Pancreas (tissue), 10 donors: ENCODE measurements at regions not wholly inside any gene's neighbourhood (a gene's known extent, or its start where the extent isn't known, plus 50 kb on each side); places are given as distances from the start of the nearest gene placed in this dataset.

ENCODE experiments used
- ATAC-seq, 4 donors: fragments of 200-7000 bp; cut with Tn5 transposase; one replicate each; pipeline versions ENCODE4 v1.8.0 to v1.9.1; 2020; ENCODE audit warnings: mild to moderate bottlenecking in 4 of 4, moderate library complexity in 4 of 4
- DNase-seq, 6 donors: peaks; one replicate each; pipeline ENCODE4 v3.0.0-alpha.2; 2020
- FAIRE-seq: peaks from 2 replicates; lab custom pipeline; 2012; peaks lifted over from hg19 to GRCh38; lab: Jason Lieb, UNC
- H3K27ac ChIP-seq, 4 donors: fragments of 200-600 bp; sonication (generic); 1 replicate in 3 of 4; 2 replicates in 1 of 4; pipeline versions ENCODE4 v1.5.0 to v1.8.0; 2020
- H3K27me3 ChIP-seq, 4 donors: fragments of 200-600 bp; one replicate each; pipeline ENCODE4 v1.8.0; 2021
- H3K36me3 ChIP-seq, 3 donors: fragments of 200-600 bp; sonication (generic) in 1 of 3; one replicate each; pipeline versions ENCODE4 v1.5.0 to v1.8.0; 2020 to 2021
- H3K4me1 ChIP-seq, 3 donors: fragments of 200-600 bp; one replicate each; pipeline ENCODE4 v1.8.0; 2021
- H3K4me3 ChIP-seq, 4 donors: fragments of 200-600 bp; sonication (generic) in 2 of 4; one replicate each; pipeline versions ENCODE4 v1.5.0 to v1.8.0; 2020 to 2021
- H3K9me3 ChIP-seq, 4 donors: fragments of 200-600 bp; one replicate each; pipeline ENCODE4 v1.8.0; 2021
- CTCF ChIP-seq, 4 donors: fragments of 200-600 bp; sonication (generic) in 3 of 4; IDR thresholded peaks; one replicate each; pipeline versions ENCODE4 v1.5.0 to v1.8.0; 2021; ENCODE audit warnings: antibody characterized with exemption in 4 of 4
- WGBS, 2 donors: extraction: QIAGEN DNeasy Blood & Tissue Kit; methylation state at CpG; one replicate each; pipeline ENCODE4 v1.1.7; 2013; 5-methylcytosine and 5-hydroxymethylcytosine counted together
- intact Hi-C, 3 donors: fragments of 100-400 bp; cut with DNase I; formaldehyde crosslinking; loops; one replicate each; pipeline versions ENCODE4 v1.11.1 to v1.14.2; 2022
- donor health status: healthy with polysubstance abuse.
- donor health status: DM: no; HTN: no; CAD: no; lungs with moderate emphysema.
- donor health status: DM: no; HTN: no; CAD: no.
- donor health status: control.
- donor health status: control.
- donor health status: Bipolar disorder and iron deficiency.
- donor health status: DM: yes; HTN: yes; CAD: no.
- donor health status: DM: no; HTN: no; CAD: no.
- donor health status: DM: no; HTN: no; CAD: no.
- donor health status: DM: yes; HTN: yes; CAD: no.

GRCh38 chr3:95775486-95776094 lies 1038.8 kb upstream of the EPHA6 start:
- no peak overlapping the region for H3K4me3 ChIP-seq
- intact Hi-C loops, result no loop called here
- no peaks in the 10 kb centered on the region for H3K36me3 ChIP-seq
- H3K27ac ChIP-seq, result no peak overlapping the region
- ATAC-seq (no peak), DNase-seq (no peak), FAIRE-seq (no peak)
- H3K4me1 ChIP-seq, result no peaks in the 10 kb centered on the region
- no peak for TF ChIP-seq CTCF (IDR thresholded peaks at IDR 0.05)
- WGBS, 2 donors, result 54 to 59% methylated on average over 5 of the region's 5 CpGs
- H3K27me3 ChIP-seq, result no peaks in the 10 kb centered on the region
- no peaks in the 10 kb centered on the region for H3K9me3 ChIP-seq

GRCh38 chr3:95781598-95781997 lies 1032.8 kb upstream of the EPHA6 start:
- intact Hi-C loops, result no loop called here
- Histone ChIP-seq H3K27me3 (no peaks in the 10 kb centered on the region), H3K4me1 (no peaks in the 10 kb centered on the region), H3K4me3 (no peak overlapping the region), H3K9me3 (no peaks in the 10 kb centered on the region), H3K36me3 (no peaks in the 10 kb centered on the region), H3K27ac (no peak overlapping the region)
- no peak for FAIRE-seq
- TF ChIP-seq CTCF (IDR thresholded peaks at IDR 0.05), result no peak
- no peak for ATAC-seq
- DNase-seq, result no peak

GRCh38 chr3:95789111-95789510 lies 1025.3 kb upstream of the EPHA6 start:
- Histone ChIP-seq H3K4me1 (peaks cover 0 to 9% (median 8%) of the 10 kb centered on the region in 3 donors), H3K4me3 (no peak overlapping the region), H3K27ac (no peak overlapping the region), H3K36me3 (no peaks in the 10 kb centered on the region), H3K27me3 (no peaks in the 10 kb centered on the region), H3K9me3 (no peaks in the 10 kb centered on the region)
- FAIRE-seq (no peak), ATAC-seq (no peak), DNase-seq (no peak)
- intact Hi-C loops, result no loop called here
- no peak for TF ChIP-seq CTCF (IDR thresholded peaks at IDR 0.05)
- 58 to 70% methylated on average over 1 of the region's 1 CpG for WGBS, 2 donors

GRCh38 chr3:95797081-95797480 lies 1017.3 kb upstream of the EPHA6 start:
- Histone ChIP-seq H3K36me3 (no peaks in the 10 kb centered on the region), H3K27ac (no peak overlapping the region), H3K9me3 (no peaks in the 10 kb centered on the region), H3K4me1 (peaks cover 0 to 6% (median 4%) of the 10 kb centered on the region in 3 donors), H3K4me3 (no peak overlapping the region), H3K27me3 (no peaks in the 10 kb centered on the region)
- TF ChIP-seq CTCF (IDR thresholded peaks at IDR 0.05), result no peak
- WGBS, 2 donors, result 88 to 91% methylated on average over 3 of the region's 3 CpGs
- intact Hi-C loops, result no loop called here
- no peak for ATAC-seq
- FAIRE-seq, result no peak
- DNase-seq, result no peak

DNA sequence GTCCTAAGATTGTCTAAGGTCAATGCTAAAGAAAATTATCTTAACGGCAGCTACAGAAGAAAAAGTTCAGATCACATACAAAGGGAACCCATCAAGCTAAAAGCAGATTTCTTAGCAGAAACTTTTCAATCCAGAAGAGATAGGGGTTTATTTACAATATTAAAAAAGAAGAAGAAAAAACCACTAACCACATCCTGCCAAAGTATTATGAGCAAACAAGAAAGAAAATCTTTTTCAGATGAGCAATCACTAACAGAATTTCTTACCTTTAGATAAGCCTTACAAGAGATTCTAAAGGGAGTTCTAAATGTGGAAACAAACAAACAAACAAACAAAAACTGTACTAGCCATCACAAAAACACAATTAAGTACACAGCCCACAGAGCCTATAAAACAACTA lies 1015.8 kb upstream of the EPHA6 start:
- Histone ChIP-seq H3K9me3 (no peaks in the 10 kb centered on the region), H3K27me3 (no peaks in the 10 kb centered on the region), H3K4me1 (no peaks in the 10 kb centered on the region), H3K36me3 (no peaks in the 10 kb centered on the region), H3K27ac (no peak overlapping the region), H3K4me3 (no peak overlapping the region)
- 91 to 97% methylated on average over 1 of the region's 1 CpG for WGBS, 2 donors
- ATAC-seq, result no peak
- no peak for DNase-seq
- no peak for FAIRE-seq
- intact Hi-C loops, result no loop called here
- no peak for TF ChIP-seq CTCF (IDR thresholded peaks at IDR 0.05)
